ENCODE measurements at regions not wholly inside any gene's neighbourhood (a gene's known extent, or its start where the extent isn't known, plus 50 kb on each side); places are given as distances from the start of the nearest gene placed in this dataset.

- no peak for DNase-seq (ENCODE audit: low read depth, low spot score)
- ChIA-PET POLR2A (no interaction called here), CTCF (no interaction called here)
- no peak for TF ChIP-seq CTCF (IDR thresholded peaks at IDR 0.05; ENCODE audit: insufficient read depth, low read length, missing control alignments)
- no peak overlapping the region for H3K4me3 ChIP-seq (ENCODE audit: low read depth, low read length)
These were observed 187.1 kb upstream of the BCOR start for GRCh38 chrX:40284852-40285251.

GRCh38 chrX:40283981-40284380 lies 186.2 kb upstream of the BCOR start:
- ChIA-PET CTCF (no interaction called here), POLR2A (no interaction called here)
- TF ChIP-seq CTCF (IDR thresholded peaks at IDR 0.05; ENCODE audit: insufficient read depth, low read length, missing control alignments) = no peak
- no peak for DNase-seq (ENCODE audit: low read depth, low spot score)
- H3K4me3 ChIP-seq (ENCODE audit: low read depth, low read length) = no peak overlapping the region

GRCh38 chrX:40282946-40283660 lies 185.3 kb upstream of the BCOR start:
- no peak for TF ChIP-seq CTCF (IDR thresholded peaks at IDR 0.05; ENCODE audit: insufficient read depth, low read length, missing control alignments)

GRCh38 chrX:40282348-40282747 lies 184.6 kb upstream of the BCOR start:
- POLR2A ChIA-PET = no interaction called here
- no peak overlapping the region for H3K4me3 ChIP-seq (ENCODE audit: low read depth, low read length)
- no peak for TF ChIP-seq CTCF (IDR thresholded peaks at IDR 0.05; ENCODE audit: insufficient read depth, low read length, missing control alignments)
- DNase-seq (ENCODE audit: low read depth, low spot score) = no peak
- CTCF ChIA-PET = no interaction called here

More at GRCh38 chrX:40282946-40283660, 185.3 kb upstream of the BCOR start:
- H3K4me3 ChIP-seq (ENCODE audit: low read depth, low read length) = no peak overlapping the region
- DNase-seq (ENCODE audit: low read depth, low spot score) = no peak
- POLR2A ChIA-PET = no interaction called here
- CTCF ChIA-PET = no interaction called here

- no peak for DNase-seq (ENCODE audit: low read depth, low spot score)
- H3K4me3 ChIP-seq (ENCODE audit: low read depth, low read length) = no peak overlapping the region
- POLR2A ChIA-PET = no interaction called here
- CTCF ChIA-PET = no interaction called here
- TF ChIP-seq CTCF (IDR thresholded peaks at IDR 0.05; ENCODE audit: insufficient read depth, low read length, missing control alignments) = no peak
These were observed 183.7 kb upstream of the BCOR start for GRCh38 chrX:40281336-40282005.

- POLR2A ChIA-PET = no interaction called here
These were observed 182.0 kb upstream of the BCOR start for GRCh38 chrX:40279762-40280161.

More at GRCh38 chrX:40279762-40280161, 182.0 kb upstream of the BCOR start:
- no peak overlapping the region for H3K4me3 ChIP-seq (ENCODE audit: low read depth, low read length)
- CTCF ChIA-PET = no interaction called here
- TF ChIP-seq CTCF (IDR thresholded peaks at IDR 0.05; ENCODE audit: insufficient read depth, low read length, missing control alignments) = no peak
- DNase-seq (ENCODE audit: low read depth, low spot score) = no peak
